Spleen (tissue), 11 donors: ENCODE measurements at regions not wholly inside any gene's neighbourhood (a gene's known extent, or its start where the extent isn't known, plus 50 kb on each side); places are given as distances from the start of the nearest gene placed in this dataset.
A peak's percentile ranks its signal among the peaks of the same experiment; 100 is the strongest.

Experiments used
- DNase-seq: peaks from one replicate; pipeline ENCODE4 v3.0.0-alpha.2; 2020
- H3K27ac ChIP-seq, 8 donors: fragments of 200-600 bp; sonication (generic) in 7 of 8; 1 replicate in 4 of 8; 2 replicates in 4 of 8; pipeline versions ENCODE4 v1.5.0 to v1.8.0; 2016 to 2021; ENCODE audit warnings: inconsistent platforms in 4 of 8, mild to moderate bottlenecking in 4 of 8, moderate library complexity in 1 of 8
- H3K27me3 ChIP-seq, 7 donors: fragments of 200-600 bp; sonication (generic) in 6 of 7; replicated peaks in 1 of 7; 1 replicate in 4 of 7; 2 replicates in 3 of 7; pipeline versions ENCODE4 v1.5.0 to v1.8.0; 2016 to 2021; ENCODE audit warnings: inconsistent platforms in 3 of 7, mild to moderate bottlenecking in 1 of 7
- H3K36me3 ChIP-seq, 6 donors: fragments of 200-600 bp; sonication (generic) in 5 of 6; 1 replicate in 4 of 6; 2 replicates in 2 of 6; pipeline versions ENCODE4 v1.5.0 to v1.8.0; 2016 to 2021; ENCODE audit warnings: inconsistent platforms in 2 of 6
- H3K4me1 ChIP-seq, 6 donors: fragments of 200-600 bp; sonication (generic) in 5 of 6; 1 replicate in 3 of 6; 2 replicates in 3 of 6; pipeline versions ENCODE4 v1.5.0 to v1.8.0; 2016 to 2021; ENCODE audit warnings: inconsistent platforms in 3 of 6
- H3K4me3 ChIP-seq, 8 donors: fragments of 200-600 bp; sonication (generic) in 7 of 8; 1 replicate in 4 of 8; 2 replicates in 4 of 8; pipeline versions ENCODE4 v1.5.0 to v1.8.0; 2016 to 2021; ENCODE audit warnings: inconsistent platforms in 4 of 8, mild to moderate bottlenecking in 4 of 8, moderate library complexity in 2 of 8
- H3K9me3 ChIP-seq, 8 donors: fragments of 200-600 bp; sonication (generic) in 7 of 8; 1 replicate in 4 of 8; 2 replicates in 4 of 8; pipeline versions ENCODE4 v1.5.0 to v1.8.0; 2016 to 2021; ENCODE audit warnings: inconsistent platforms in 4 of 8
- CTCF ChIP-seq, 11 experiments: fragments of 200-600 bp in 7 of 11; fragments of 450-650 bp in 4 of 11; sonication (generic) in 4 of 11; IDR thresholded peaks in 8 of 11; conservative IDR thresholded peaks in 3 of 11; 1 replicate in 7 of 11; 2 replicates in 4 of 11; pipeline versions ENCODE4 v1.4.0 to v1.8.0; 2016 to 2021; ENCODE audit warnings: antibody characterized with exemption in 11 of 11, inconsistent platforms in 4 of 11, mild to moderate bottlenecking in 1 of 11
- POLR2A ChIP-seq, 3 donors: fragments of 450-650 bp; IDR thresholded peaks; one replicate each; pipeline ENCODE4 v1.5.1; 2017; ENCODE audit warnings: antibody characterized with exemption in 3 of 3, mild to moderate bottlenecking in 1 of 3
- POLR2AphosphoS5 ChIP-seq, 3 donors: sonication (generic); formaldehyde crosslinking; IDR thresholded peaks; one replicate each; pipeline ENCODE4 v1.5.1; 2017; ENCODE audit warnings: antibody characterized with exemption in 3 of 3
- WGBS, 5 donors: extraction: QIAGEN DNeasy Blood & Tissue Kit in 3 of 5; methylation state at CpG; one replicate each; pipeline versions ENCODE4 v1.1.5 to v1.1.7; 2013 to 2018; 5-methylcytosine and 5-hydroxymethylcytosine counted together
- intact Hi-C: fragments of 100-400 bp; cut with DNase I; formaldehyde crosslinking; loops from one replicate; pipeline ENCODE4 v1.15.0; 2023; ENCODE audit warnings: low total_unique reads
- donor health status: healthy with polysubstance abuse.
- donor health status: DM: no; HTN: no; CAD: no; lungs with moderate emphysema.
- donor health status: DM: no; HTN: no; CAD: no.
- donor health status: Bipolar disorder and iron deficiency.
- donor health status: healthy.
- donor health status: DM: no; HTN: no; CAD: no.
- donor health status: DM: yes; HTN: yes; CAD: no.

- 39 to 60% (median 55%) methylated on average over 7 of the region's 7 CpGs for whole genome bisulfite sequencing, 5 donors
- peaks cover 4 to 62% (median 31%) of the 10 kb centered on the region in 6 donors for H3K4me1 ChIP-seq
- peaks cover 0 to 6% (median 0%) of the 10 kb centered on the region in 7 donors for H3K27me3 ChIP-seq
- intact Hi-C loops, result loop anchor here (10.0 kb wide), 1 partner anchor 253 kb away; the partner anchor contains the start of gene ZFP36L2
- TF ChIP-seq POLR2AphosphoS5 (IDR thresholded peaks at IDR 0.05), result no peak
- TF ChIP-seq POLR2A (IDR thresholded peaks at IDR 0.05), result no peak
- TF ChIP-seq CTCF (IDR thresholded peaks at IDR 0.05 in 8 of 11, conservative IDR thresholded peaks at IDR 0.05 in 3 of 11), result no peak
- DNase-seq, result peak; percentile 50
- no peaks in the 10 kb centered on the region for H3K36me3 ChIP-seq
- no peak overlapping the region for H3K4me3 ChIP-seq
- peak overlapping the region in 4 of 8 donors; percentile 9 to 32 (median 9) for H3K27ac ChIP-seq
- no peaks in the 10 kb centered on the region for H3K9me3 ChIP-seq
Measured at GRCh38 chr2:42971947-42972736, 179.8 kb upstream of the HAAO start.

GRCh38 chr2:42971381-42971780 lies 179.0 kb upstream of the HAAO start:
- no peaks in the 10 kb centered on the region for H3K36me3 ChIP-seq
- peaks cover 0 to 6% (median 0%) of the 10 kb centered on the region in 7 donors for H3K27me3 ChIP-seq
- TF ChIP-seq CTCF (IDR thresholded peaks at IDR 0.05 in 8 of 11, conservative IDR thresholded peaks at IDR 0.05 in 3 of 11) (no peak), POLR2A (IDR thresholded peaks at IDR 0.05) (no peak), POLR2AphosphoS5 (IDR thresholded peaks at IDR 0.05) (no peak)
- no peak overlapping the region for H3K4me3 ChIP-seq
- H3K9me3 ChIP-seq, result no peaks in the 10 kb centered on the region
- peak; percentile 33 for DNase-seq
- WGBS, 5 donors, result 79 to 94% (median 89%) methylated on average over 8 of the region's 8 CpGs
- intact Hi-C loops, result loop anchor here (10.0 kb wide), 1 partner anchor 253 kb away; the partner anchor contains the start of gene ZFP36L2
- H3K27ac ChIP-seq, result no peak overlapping the region
- peaks cover 4 to 55% (median 27%) of the 10 kb centered on the region in 6 donors for H3K4me1 ChIP-seq

GRCh38 chr2:42970151-42970550 lies 177.8 kb upstream of the HAAO start:
- no peak overlapping the region for H3K27ac ChIP-seq
- no peak overlapping the region for H3K4me3 ChIP-seq
- peaks cover 4 to 47% (median 18%) of the 10 kb centered on the region in 6 donors for H3K4me1 ChIP-seq
- 88 to 97% (median 93%) methylated on average over 3 of the region's 3 CpGs for WGBS, 5 donors
- DNase-seq, result peak; percentile 41
- H3K36me3 ChIP-seq, result no peaks in the 10 kb centered on the region
- H3K9me3 ChIP-seq, result no peaks in the 10 kb centered on the region
- intact Hi-C loops, result loop anchor here (10.0 kb wide), 1 partner anchor 255 kb away; the partner anchor contains the start of gene ZFP36L2
- peaks cover 0 to 4% (median 0%) of the 10 kb centered on the region in 7 donors for H3K27me3 ChIP-seq
- no peak for TF ChIP-seq POLR2A (IDR thresholded peaks at IDR 0.05)
- TF ChIP-seq POLR2AphosphoS5 (IDR thresholded peaks at IDR 0.05), result no peak
- no peak for TF ChIP-seq CTCF (IDR thresholded peaks at IDR 0.05 in 8 of 11, conservative IDR thresholded peaks at IDR 0.05 in 3 of 11)
